GM20000 (cell line): ENCODE measurements at regions not wholly inside any gene's neighbourhood (a gene's known extent, or its start where the extent isn't known, plus 50 kb on each side); places are given as distances from the start of the nearest gene placed in this dataset.

ENCODE experiments used
- DNase-seq: peaks from one replicate; pipeline ENCODE4 v3.0.0; 2012; ENCODE audit warnings: low spot score
- CTCF ChIP-seq: IDR thresholded peaks from 2 replicates; pipeline ENCODE4 v1.5.1; 2012; ENCODE audit warnings: mild to moderate bottlenecking, control low read depth; ENCODE audit errors: extremely low read depth, missing control alignments

DNA sequence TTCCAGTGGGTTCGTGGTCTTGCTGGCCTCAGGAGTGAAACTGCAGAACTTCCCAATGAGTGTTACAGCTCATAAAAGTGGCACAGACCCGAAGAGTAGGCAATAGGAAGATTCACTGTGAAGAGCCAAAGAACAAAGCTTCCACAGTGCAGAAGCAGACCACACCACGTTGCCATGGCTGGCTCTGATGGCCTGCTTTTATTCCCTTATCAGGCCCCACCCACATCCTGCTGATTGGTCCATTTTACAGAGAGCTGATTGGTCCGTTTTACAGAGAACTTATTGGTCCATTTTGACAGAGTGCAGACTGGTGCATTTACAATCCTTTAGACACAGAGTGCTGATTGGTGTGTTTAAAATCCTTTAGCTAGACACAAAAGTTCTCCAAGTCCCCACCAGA is 131.4 kb upstream of the CHRM3 start:
- TF ChIP-seq CTCF: no peak
- DNase-seq: no peak

DNA sequence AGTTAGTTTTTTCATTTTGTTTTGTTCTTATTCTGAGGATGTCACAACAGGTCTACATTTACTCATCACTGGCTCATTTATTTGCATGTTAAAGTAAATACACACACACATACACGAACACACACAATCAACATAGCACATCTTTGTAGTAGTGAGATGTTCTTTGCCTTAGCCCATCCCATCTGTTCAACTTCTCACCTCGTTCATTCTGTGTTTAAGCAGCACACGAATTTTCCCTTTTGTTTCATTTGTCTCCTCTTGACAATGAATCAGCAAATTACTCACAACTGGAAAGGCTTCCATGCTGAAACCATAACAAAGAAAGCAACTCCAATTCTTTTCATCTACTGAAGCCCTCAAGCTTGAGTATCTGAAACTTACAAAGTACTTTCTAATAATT is 133.3 kb upstream of the CHRM3 start:
- no peak for TF ChIP-seq CTCF

GRCh38 chr1:239250353-239251035 is 135.9 kb upstream of the CHRM3 start:
- no peak for DNase-seq
- no peak for TF ChIP-seq CTCF

More for the DNA sequence above, 133.3 kb upstream of the CHRM3 start:
- no peak for DNase-seq

- no peak for TF ChIP-seq CTCF
- DNase-seq: no peak
Measured at GRCh38 chr1:239247285-239247684, 139.1 kb upstream of the CHRM3 start.

- DNase-seq: no peak
- TF ChIP-seq CTCF: no peak
Measured at GRCh38 chr1:239244084-239244483, 142.3 kb upstream of the CHRM3 start.

DNA sequence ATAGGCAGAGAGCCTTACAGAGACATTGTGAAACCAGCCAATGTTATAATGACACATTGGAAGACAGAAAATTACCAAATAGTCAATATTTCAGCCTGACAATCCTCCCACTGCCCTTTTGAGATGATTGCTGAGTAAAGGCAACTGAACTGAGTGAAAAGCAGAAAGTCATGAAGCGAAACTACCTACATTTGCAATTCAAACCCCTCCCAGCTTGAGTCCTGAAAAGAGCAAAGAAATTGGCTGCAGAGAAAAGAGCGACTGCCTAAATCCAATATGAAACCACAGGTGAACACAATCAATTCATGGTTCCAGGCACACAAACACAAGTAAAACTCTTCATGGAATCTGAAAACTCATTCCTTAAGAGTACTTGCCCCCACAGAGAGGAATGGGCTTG is 143.4 kb upstream of the CHRM3 start:
- no peak for DNase-seq
- no peak for TF ChIP-seq CTCF

DNA sequence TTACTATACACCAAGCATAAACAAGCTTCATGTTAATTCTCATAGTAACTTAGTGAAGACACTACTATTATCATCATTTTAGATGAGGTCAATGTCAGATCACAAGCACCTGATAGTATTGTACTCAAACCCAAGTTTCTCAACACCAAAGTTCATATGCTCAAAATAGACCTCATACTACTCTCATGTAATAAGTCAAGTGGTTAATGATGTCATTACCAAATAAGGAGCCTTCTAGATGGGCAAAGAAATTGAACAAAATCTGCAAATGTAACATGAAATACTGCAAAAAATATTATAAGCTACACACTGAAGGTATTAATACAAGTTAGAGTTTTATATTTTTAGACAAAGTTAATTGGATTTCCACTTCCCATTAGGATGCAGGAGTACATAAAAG is 144.0 kb upstream of the CHRM3 start:
- no peak for DNase-seq
- TF ChIP-seq CTCF: no peak
